Trophoblast cell (in vitro differentiated cells and primary cell): ENCODE measurements at regions not wholly inside any gene's neighbourhood (a gene's known extent, or its start where the extent isn't known, plus 50 kb on each side); places are given as distances from the start of the nearest gene placed in this dataset.

Experiments used
- DNase-seq, 2 donors: peaks; one replicate each; pipeline ENCODE4 v3.0.0-alpha.2; 2016
- H2AFZ ChIP-seq: 2 replicates; pipeline ENCODE4 v1.6.1; 2013; ENCODE audit warnings: low read length, moderate library complexity, mild to moderate bottlenecking; ENCODE audit not compliant: insufficient read depth, poor library complexity
- H2AK5ac ChIP-seq: 2 replicates; pipeline ENCODE4 v1.6.1; 2013; ENCODE audit warnings: mild to moderate bottlenecking, low read length
- H2BK120ac ChIP-seq: 2 replicates; pipeline ENCODE4 v1.6.1; 2013; ENCODE audit warnings: low read length, mild to moderate bottlenecking, moderate library complexity; ENCODE audit not compliant: insufficient read depth, poor library complexity
- H2BK12ac ChIP-seq: 2 replicates; pipeline ENCODE4 v1.6.1; 2013; ENCODE audit warnings: mild to moderate bottlenecking, low read length, moderate library complexity
- H2BK5ac ChIP-seq: 2 replicates; pipeline ENCODE4 v1.6.1; 2013; ENCODE audit warnings: low read length, low read depth, moderate library complexity, mild to moderate bottlenecking; ENCODE audit not compliant: poor library complexity
- H3K14ac ChIP-seq: 2 replicates; pipeline ENCODE4 v1.6.1; 2013; ENCODE audit warnings: mild to moderate bottlenecking, low read length
- H3K18ac ChIP-seq: 2 replicates; pipeline ENCODE4 v1.6.1; 2013; ENCODE audit warnings: mild to moderate bottlenecking, low read length
- H3K23ac ChIP-seq: 2 replicates; pipeline ENCODE4 v1.6.1; 2013; ENCODE audit warnings: low read length
- H3K27ac ChIP-seq: 2 replicates; pipeline ENCODE4 v1.5.1; 2013; ENCODE audit warnings: low read depth, mild to moderate bottlenecking, inconsistent platforms, low read length, moderate library complexity
- H3K27me3 ChIP-seq: 2 replicates; pipeline ENCODE4 v1.6.1; 2013; ENCODE audit warnings: inconsistent platforms, mild to moderate bottlenecking, low read length, moderate library complexity; ENCODE audit not compliant: insufficient read depth
- H3K36me3 ChIP-seq, 2 experiments: 1 replicate in 1 of 2; 2 replicates in 1 of 2; pipeline ENCODE4 v1.6.1; 2013; ENCODE audit warnings: low read length in 2 of 2, mild to moderate bottlenecking in 2 of 2, moderate library complexity in 1 of 2; ENCODE audit not compliant: insufficient read depth in 2 of 2, control insufficient read depth in 1 of 2
- H3K4ac ChIP-seq: 2 replicates; pipeline ENCODE4 v1.6.1; 2013; ENCODE audit warnings: low read depth, mild to moderate bottlenecking, low read length, moderate library complexity
- H3K4me1 ChIP-seq, 2 experiments: 1 replicate in 1 of 2; 2 replicates in 1 of 2; pipeline ENCODE4 v1.6.1; 2013; ENCODE audit warnings: low read length in 2 of 2, mild to moderate bottlenecking in 2 of 2, moderate library complexity in 1 of 2; ENCODE audit not compliant: insufficient read depth in 2 of 2, control insufficient read depth in 1 of 2
- H3K4me2 ChIP-seq: 2 replicates; pipeline ENCODE4 v1.6.1; 2013; ENCODE audit warnings: inconsistent platforms, mild to moderate bottlenecking, low read length, moderate library complexity
- H3K4me3 ChIP-seq: 2 replicates; pipeline ENCODE4 v1.5.1; 2013; ENCODE audit warnings: mild to moderate bottlenecking, low read depth, low read length, inconsistent platforms
- H3K79me1 ChIP-seq: one replicate; pipeline ENCODE4 v1.6.1; 2013; ENCODE audit warnings: low read length
- H3K79me2 ChIP-seq: 2 replicates; pipeline ENCODE4 v1.6.1; 2013; ENCODE audit warnings: low read length, mild to moderate bottlenecking; ENCODE audit not compliant: control insufficient read depth, insufficient read depth, poor library complexity
- H3K9ac ChIP-seq: 2 replicates; pipeline ENCODE4 v1.6.1; 2013; ENCODE audit warnings: mild to moderate bottlenecking, low read length
- H3K9me3 ChIP-seq: 2 replicates; pipeline ENCODE4 v1.6.1; 2013; ENCODE audit warnings: low read depth, mild to moderate bottlenecking, control low read depth, inconsistent platforms, low read length; ENCODE audit not compliant: insufficient read depth
- H4K12ac ChIP-seq: 2 replicates; pipeline ENCODE4 v1.6.1; 2013; ENCODE audit warnings: low read depth, mild to moderate bottlenecking, low read length, moderate library complexity
- H4K8ac ChIP-seq: 2 replicates; pipeline ENCODE4 v1.6.1; 2013; ENCODE audit warnings: low read depth, mild to moderate bottlenecking, low read length, moderate library complexity
- H4K91ac ChIP-seq: one replicate; pipeline ENCODE4 v1.6.1; 2013; ENCODE audit warnings: low read depth, mild to moderate bottlenecking, low read length, moderate library complexity
- WGBS: extraction: QIAGEN DNeasy Blood & Tissue Kit; methylation state at CpG from one replicate; pipeline ENCODE4 v1.1.7; 2013; ENCODE audit warnings: missing lambda C conversion rate; ENCODE audit not compliant: insufficient read length, insufficient coverage; ENCODE audit errors: extremely low coverage; 5-methylcytosine and 5-hydroxymethylcytosine counted together

GRCh38 chr16:86428729-86429517, 81.4 kb upstream of the FOXF1 start:
- no peak overlapping the region for H2AK5ac ChIP-seq
- no peaks in the 10 kb centered on the region for H3K79me2 ChIP-seq
- no peak overlapping the region for H3K4ac ChIP-seq
- no peak overlapping the region for H3K27ac ChIP-seq
- DNase-seq, result no peak
- H2BK5ac ChIP-seq, result no peak overlapping the region
- H3K36me3 ChIP-seq, result no peaks in the 10 kb centered on the region
- no peak overlapping the region for H2BK120ac ChIP-seq
- H3K4me2 ChIP-seq, result no peak overlapping the region
- no peak overlapping the region for H4K12ac ChIP-seq
- no peak overlapping the region for H4K8ac ChIP-seq
- WGBS, result no CpG with 5 or more reads among the region's 12 CpGs
- H3K9ac ChIP-seq, result no peak overlapping the region
- no peaks in the 10 kb centered on the region for H3K27me3 ChIP-seq
- H3K9me3 ChIP-seq, result peaks cover 6% of the 10 kb centered on the region
- no peak overlapping the region for H3K23ac ChIP-seq
- H4K91ac ChIP-seq, result no peak overlapping the region
- H3K4me1 ChIP-seq, result peaks cover 0 to 5% of the 10 kb centered on the region in 2 experiments
- H2AFZ ChIP-seq, result no peak overlapping the region
- H2BK12ac ChIP-seq, result no peak overlapping the region
- H3K18ac ChIP-seq, result no peak overlapping the region
- H3K79me1 ChIP-seq, result no peaks in the 10 kb centered on the region
- no peak overlapping the region for H3K14ac ChIP-seq
- no peak overlapping the region for H3K4me3 ChIP-seq

GRCh38 chr16:86429663-86430062, 80.7 kb upstream of the FOXF1 start:
- H3K14ac ChIP-seq, result no peak overlapping the region

DNA sequence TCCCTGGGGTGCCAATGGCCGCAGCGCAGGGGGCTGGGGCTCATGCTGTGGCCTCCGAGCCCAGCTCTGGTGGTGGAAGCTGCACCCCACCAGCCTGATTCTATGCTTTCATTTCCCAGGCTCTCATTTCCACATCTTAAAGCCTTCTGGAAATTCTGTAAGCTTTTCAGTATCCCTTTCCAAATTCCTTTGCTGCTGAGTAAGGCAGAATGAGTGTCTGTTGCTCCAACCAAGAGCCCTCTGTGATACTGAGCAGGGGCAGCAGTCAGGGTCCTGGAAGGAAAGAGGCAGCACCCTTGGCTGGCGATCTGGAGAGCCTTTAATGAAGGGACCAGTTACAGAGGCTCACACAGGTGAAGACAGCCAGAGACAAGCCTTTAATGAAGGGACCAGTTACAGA, 79.5 kb upstream of the FOXF1 start:
- H3K4me3 ChIP-seq, result no peak overlapping the region
- peaks cover 0 to 5% of the 10 kb centered on the region in 2 experiments for H3K4me1 ChIP-seq
- no peak overlapping the region for H4K8ac ChIP-seq
- no peak overlapping the region for H2AFZ ChIP-seq
- H3K27ac ChIP-seq, result no peak overlapping the region
- H3K4me2 ChIP-seq, result no peak overlapping the region
- H4K12ac ChIP-seq, result no peak overlapping the region
- DNase-seq, result no peak
- H3K79me1 ChIP-seq, result no peaks in the 10 kb centered on the region
- no CpG with 5 or more reads among the region's 4 CpGs for WGBS
- no peak overlapping the region for H3K18ac ChIP-seq
- H2AK5ac ChIP-seq, result no peak overlapping the region
- no peaks in the 10 kb centered on the region for H3K36me3 ChIP-seq
- H2BK12ac ChIP-seq, result no peak overlapping the region
- no peak overlapping the region for H3K4ac ChIP-seq
- no peak overlapping the region for H3K9ac ChIP-seq
- no peak overlapping the region for H4K91ac ChIP-seq
- no peaks in the 10 kb centered on the region for H3K79me2 ChIP-seq
- no peak overlapping the region for H2BK5ac ChIP-seq
- peaks cover 4% of the 10 kb centered on the region for H3K9me3 ChIP-seq
- H3K27me3 ChIP-seq, result no peaks in the 10 kb centered on the region
- H2BK120ac ChIP-seq, result no peak overlapping the region
- no peak overlapping the region for H3K23ac ChIP-seq
- no peak overlapping the region for H3K14ac ChIP-seq

More at GRCh38 chr16:86429663-86430062, 80.7 kb upstream of the FOXF1 start:
- no peak overlapping the region for H4K12ac ChIP-seq
- no CpG with 5 or more reads among the region's 13 CpGs for WGBS
- DNase-seq, result no peak
- H3K9ac ChIP-seq, result no peak overlapping the region
- peaks cover 6% of the 10 kb centered on the region for H3K9me3 ChIP-seq
- no peak overlapping the region for H2BK120ac ChIP-seq
- no peaks in the 10 kb centered on the region for H3K79me1 ChIP-seq
- no peak overlapping the region for H4K91ac ChIP-seq
- no peak overlapping the region for H3K18ac ChIP-seq
- no peak overlapping the region for H4K8ac ChIP-seq
- H3K27ac ChIP-seq, result no peak overlapping the region
- H3K4me2 ChIP-seq, result no peak overlapping the region
- no peak overlapping the region for H3K23ac ChIP-seq
- H3K4ac ChIP-seq, result no peak overlapping the region
- no peaks in the 10 kb centered on the region for H3K79me2 ChIP-seq
- no peak overlapping the region for H2AK5ac ChIP-seq
- H3K4me3 ChIP-seq, result no peak overlapping the region
- no peak overlapping the region for H2BK12ac ChIP-seq
- H2AFZ ChIP-seq, result no peak overlapping the region
- no peak overlapping the region for H2BK5ac ChIP-seq
- H3K36me3 ChIP-seq, result no peaks in the 10 kb centered on the region
- no peaks in the 10 kb centered on the region for H3K27me3 ChIP-seq
- H3K4me1 ChIP-seq, result peaks cover 0 to 5% of the 10 kb centered on the region in 2 experiments

GRCh38 chr16:86431540-86431939, 78.8 kb upstream of the FOXF1 start:
- Histone ChIP-seq H2AFZ (no peak overlapping the region), H3K79me1 (no peaks in the 10 kb centered on the region), H3K4me2 (no peak overlapping the region), H3K36me3 (no peaks in the 10 kb centered on the region), H3K4ac (no peak overlapping the region), H4K12ac (no peak overlapping the region), H3K14ac (no peak overlapping the region), H3K79me2 (no peaks in the 10 kb centered on the region), H2BK5ac (no peak overlapping the region), H3K4me3 (no peak overlapping the region), H4K91ac (no peak overlapping the region), H3K9ac (no peak overlapping the region), H3K9me3 (peaks cover 4% of the 10 kb centered on the region), H4K8ac (no peak overlapping the region), H2BK12ac (no peak overlapping the region), H3K23ac (no peak overlapping the region), H3K18ac (no peak overlapping the region), H3K27me3 (no peaks in the 10 kb centered on the region), H3K27ac (no peak overlapping the region), H3K4me1 (peaks cover 0 to 5% of the 10 kb centered on the region in 2 experiments), H2BK120ac (no peak overlapping the region), H2AK5ac (no peak overlapping the region)
- WGBS, result no CpG with 5 or more reads among the region's 11 CpGs
- DNase-seq, result no peak
